Inferior parietal cortex (tissue), 1 donor: ENCODE measurements at regions not wholly inside any gene's neighbourhood (a gene's known extent, or its start where the extent isn't known, plus 50 kb on each side); places are given as distances from the start of the nearest gene placed in this dataset.
A peak's percentile ranks its signal among the peaks of the same experiment; 100 is the strongest.
"Not testable (repeated sequence)": the region's sequence is repeated elsewhere in the genome, so short reads cannot be mapped to it uniquely, and the experiment has no call there.

Experiments used
- DNase-seq: peaks from one replicate; pipeline ENCODE4 v3.0.0-alpha.2; 2016; ENCODE audit errors: extremely low spot score

DNA sequence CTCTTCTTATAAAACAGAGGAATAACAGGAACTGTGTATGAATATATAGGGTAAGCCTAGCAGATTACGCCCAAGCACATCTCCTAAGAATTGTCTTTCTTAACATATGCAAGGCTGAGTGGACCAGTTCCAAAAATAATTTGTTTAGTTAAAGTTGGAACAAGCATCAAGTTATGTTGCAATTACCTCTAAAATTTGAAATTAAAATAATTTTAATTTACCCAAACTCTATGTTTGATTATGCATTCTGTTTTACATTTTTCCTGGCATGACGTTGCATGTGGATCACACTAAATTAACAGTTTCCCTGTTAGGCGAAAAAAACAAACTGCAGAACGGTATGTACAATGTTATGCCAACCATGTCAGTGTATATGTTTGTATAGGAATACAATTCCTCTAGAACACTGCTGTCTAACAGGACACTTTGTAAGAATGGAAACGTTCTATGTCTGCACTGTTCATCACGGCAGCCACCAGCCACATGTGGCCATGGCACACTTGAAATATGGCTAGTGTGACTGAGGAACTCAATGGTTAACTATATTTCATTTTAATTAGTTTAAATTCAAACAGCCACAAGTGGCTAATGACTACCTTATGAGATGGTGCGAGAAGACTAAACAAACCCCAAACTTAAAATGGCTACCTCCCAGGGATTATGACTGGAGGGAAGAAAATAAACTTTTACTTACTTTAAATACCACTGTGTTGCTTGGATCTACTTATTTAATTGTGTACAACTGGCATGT is 281.1 kb upstream of the KLF14 start:
- no peak for DNase-seq

DNA sequence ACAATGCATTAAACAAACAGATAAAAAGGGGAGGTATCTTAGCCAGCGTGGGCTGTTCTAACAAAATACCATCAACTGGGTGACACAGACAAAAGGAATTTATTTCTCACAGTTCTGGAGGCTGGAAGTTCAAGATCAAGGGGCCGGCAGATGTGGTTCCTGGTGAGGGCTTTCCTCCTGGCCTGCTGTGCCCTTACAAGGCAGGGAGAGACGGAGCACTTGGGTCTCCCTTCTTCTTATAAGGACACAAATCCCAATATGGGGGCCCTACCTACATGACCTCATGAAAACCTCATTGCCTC is 281.6 kb upstream of the KLF14 start:
- DNase-seq, result no peak

DNA sequence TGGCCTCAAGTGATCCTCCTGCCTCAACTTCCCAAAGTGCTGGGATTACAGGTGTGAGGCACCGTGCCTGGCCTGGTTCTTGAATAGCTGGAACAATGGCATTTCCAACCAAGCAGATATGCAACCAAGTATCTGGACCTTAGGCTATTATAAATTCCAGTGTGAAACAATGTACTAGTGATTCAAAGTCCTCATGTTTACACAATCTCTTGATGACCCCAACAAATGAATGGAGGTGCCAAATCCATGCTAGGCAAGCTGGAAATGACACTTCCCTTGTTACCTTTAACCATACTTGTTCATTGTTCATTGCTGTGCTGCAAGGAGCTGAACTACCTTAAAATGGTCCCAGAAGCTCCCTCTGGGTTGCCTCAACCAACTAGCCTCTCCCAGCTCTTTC is 282.2 kb upstream of the KLF14 start:
- no peak for DNase-seq

DNA sequence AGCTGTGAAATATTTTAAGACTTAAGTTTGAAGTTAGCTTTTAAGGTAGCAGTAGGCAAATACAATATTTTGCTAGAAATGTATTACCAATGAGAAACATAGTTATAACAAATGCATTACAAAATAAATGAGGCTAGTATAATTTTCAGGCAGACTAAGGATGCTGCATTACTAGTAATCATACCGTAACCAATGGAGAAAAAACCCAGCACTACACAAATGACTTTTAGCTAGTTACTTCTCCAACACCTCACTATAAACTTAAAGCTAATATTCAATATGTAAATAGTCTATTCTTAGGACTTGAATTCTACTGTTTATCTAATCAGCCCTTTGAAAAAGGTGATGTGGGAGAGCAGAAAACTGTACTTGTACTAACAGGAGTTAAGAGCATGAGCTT is 285.3 kb upstream of the KLF14 start:
- no peak for DNase-seq

DNA sequence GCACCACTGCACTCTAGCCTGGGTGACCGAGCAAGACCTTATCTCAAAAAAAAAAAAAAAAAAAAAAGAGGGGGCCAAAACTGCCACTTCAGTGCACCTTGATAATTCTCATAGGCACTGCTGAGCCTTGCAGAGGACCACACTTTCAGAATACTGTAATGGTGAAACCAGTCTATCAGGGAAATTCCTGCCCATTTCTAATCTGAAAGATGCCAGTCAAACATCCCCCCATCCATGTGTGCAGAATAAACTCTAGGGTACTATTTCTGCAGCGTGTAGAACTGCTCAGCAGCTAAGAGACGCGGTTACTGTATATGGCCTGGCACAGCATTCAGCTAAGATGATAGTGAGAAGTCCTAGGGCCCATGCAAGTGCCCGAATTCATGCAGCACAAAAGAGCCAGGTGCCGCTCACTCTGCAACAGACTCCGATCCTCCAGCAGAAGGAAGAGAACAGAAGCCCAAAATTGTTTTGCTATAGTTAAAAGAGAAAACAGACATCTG is 286.8 kb upstream of the KLF14 start:
- no peak for DNase-seq

DNA sequence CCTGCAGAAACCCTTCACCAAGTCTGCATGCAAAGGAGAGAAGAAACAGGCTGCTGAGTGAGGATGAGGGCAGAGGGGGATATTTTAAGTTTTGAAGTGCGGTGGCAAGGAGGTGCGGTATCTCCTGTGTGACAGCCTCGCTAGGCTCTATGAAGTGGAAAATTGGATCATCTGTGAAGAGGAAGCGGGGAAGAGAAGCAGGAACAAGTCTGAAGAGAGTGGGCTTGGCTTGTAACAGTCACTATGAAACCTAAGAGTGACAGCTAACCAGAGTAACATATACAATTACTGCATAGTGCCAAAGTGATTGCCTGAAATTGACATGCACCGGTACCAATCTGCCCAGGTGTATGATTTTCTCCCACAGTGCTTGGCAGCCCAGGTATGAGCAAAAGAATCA is 287.5 kb upstream of the KLF14 start:
- DNase-seq, result no peak

DNA sequence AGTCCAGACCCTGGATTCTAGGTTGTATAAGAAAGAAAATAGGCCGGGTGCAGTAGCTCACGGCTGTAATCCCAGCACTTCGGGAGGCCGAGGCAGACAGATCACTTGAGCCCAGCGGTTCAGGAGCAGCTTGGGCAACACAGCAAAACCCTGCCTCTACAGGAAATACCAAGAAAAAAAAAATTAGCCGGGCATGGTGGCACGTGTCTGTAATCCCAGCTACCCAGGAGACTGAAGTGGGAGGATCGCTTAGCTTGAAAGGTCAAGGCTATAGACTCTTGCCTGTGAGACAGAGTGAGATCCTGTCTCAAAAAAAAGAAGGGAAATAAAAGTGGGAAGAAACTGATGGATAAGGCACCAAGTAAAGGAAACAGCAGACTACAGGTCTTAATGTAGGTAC is 287.9 kb upstream of the KLF14 start:
- DNase-seq, result no peak

DNA sequence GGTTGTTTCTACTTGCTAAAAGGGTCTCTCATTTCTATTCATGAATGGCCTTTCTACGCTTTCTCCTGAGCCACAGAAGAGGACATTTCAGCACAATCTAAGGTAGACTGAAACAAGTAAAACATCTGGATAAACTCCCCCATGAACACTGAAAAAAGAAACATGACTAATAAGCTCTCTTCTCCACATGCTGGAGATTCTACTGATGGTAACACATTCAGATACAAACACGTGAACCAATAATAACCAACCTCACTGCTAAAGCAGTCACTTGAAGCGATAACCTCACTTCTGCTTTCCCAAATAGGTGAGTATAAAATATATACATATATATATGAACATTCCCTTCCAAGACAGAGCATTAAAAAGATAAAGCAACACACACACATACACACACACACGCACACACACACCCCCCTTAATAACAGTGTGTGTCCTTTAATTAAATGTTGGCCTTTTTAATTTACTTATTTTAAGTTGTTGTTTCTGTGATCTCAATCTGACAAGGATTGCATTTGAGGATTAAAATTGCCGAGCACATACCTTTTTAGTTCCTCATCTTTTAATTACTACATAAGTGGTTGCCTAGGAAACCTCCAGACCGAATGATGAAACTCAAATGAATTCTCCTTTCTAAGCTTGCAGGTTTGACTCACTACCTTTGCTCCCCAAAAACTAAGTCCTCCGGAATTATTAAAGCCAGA is 292.4 kb upstream of the KLF14 start:
- no peak for DNase-seq

DNA sequence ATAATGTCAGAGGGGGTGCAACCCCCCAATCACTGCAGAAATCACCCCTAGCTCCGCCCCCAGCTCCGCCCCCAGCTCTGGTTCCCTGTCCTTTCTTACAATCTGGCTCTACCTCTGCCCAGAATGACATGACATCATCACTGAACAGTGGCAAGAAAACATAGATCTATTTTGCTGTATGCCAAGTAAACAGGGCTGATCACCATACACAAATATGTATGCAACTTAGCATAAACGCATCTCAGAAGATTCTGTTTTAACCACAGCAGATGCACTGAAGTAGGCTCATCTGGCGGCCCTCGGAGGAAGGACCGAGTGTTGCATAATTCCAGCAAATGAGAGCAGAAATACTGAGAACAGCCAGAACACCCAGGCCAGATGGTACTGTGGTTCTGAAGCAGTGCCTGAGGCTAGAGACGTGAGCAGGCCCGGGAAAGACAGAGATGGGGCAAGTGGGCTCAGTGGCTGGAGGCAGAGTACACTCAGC is 293.3 kb upstream of the KLF14 start:
- DNase-seq, result peak; percentile 60

DNA sequence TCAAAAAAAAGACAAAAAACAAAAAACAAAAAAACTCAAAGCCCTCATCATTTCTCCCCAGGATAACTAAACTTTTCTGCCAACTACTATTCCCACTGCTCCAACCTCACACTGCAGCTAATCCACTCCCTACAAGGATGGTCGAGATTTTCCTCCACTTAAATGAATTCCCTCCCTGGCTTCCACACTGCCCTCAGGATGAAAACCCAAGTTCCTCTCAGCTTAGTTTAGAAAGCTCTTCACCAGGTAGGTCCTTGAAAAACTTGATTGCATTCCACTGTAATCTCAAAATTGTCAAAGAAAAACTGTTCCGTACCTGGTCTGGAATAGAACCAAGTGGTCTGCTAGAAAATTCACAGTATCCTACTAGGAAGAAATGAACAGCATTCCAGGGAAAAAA is 294.3 kb upstream of the KLF14 start:
- DNase-seq, result no peak

DNA sequence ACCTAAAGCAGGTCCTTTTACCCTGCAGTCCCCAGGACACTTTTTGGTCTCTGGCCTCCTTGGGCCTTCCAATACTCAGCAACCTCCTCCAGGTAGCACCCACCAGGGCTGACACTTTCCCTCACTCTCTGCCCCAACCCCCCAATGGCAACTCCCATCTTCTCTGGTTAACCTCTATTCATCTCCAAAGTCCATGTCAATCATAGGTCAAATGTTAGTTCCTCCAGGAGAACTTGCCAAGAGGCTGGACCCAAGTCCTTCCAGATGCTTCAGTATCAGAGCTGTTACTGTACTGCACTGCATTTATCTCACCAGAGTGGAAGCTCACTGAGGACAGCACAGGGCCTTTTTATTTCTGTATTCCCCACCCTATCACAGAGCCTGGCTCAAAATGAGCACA is 295.0 kb upstream of the KLF14 start:
- no peak for DNase-seq

DNA sequence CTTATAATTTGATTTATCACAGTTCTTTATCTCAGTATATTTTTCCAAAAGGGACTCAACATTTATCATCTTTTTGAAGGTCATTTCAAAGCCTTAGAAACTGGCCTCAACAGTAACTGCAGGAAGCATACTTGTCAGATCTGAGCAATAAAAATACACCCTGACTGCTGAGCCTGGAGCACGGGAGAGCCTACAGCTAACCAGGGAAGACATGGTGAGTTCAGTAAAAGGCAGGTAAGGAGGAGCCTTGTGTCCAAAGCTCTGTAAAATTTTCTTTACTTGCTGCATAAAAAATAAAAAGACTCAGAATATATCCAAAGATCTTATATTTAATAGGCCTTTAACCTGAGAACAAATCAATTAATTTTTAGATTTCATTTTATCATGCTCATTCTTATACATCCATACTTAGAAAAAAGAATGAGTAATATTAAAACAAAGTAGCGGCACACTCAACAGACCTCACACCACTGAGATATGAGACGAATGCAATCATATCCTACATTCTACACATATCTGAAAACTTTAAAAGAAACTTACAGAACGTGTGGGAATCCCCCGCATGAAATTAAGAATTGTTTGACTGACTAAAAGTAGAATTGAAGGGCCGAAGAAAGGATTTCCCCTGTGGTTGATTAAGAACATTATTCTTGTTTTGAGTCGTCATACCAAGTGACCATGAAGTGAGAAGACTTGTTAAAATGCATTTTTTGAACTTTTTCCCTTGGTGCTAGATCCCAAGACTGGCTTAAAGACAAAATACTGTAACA is 296.4 kb upstream of the MKLN1 start:
- DNase-seq, result no peak

DNA sequence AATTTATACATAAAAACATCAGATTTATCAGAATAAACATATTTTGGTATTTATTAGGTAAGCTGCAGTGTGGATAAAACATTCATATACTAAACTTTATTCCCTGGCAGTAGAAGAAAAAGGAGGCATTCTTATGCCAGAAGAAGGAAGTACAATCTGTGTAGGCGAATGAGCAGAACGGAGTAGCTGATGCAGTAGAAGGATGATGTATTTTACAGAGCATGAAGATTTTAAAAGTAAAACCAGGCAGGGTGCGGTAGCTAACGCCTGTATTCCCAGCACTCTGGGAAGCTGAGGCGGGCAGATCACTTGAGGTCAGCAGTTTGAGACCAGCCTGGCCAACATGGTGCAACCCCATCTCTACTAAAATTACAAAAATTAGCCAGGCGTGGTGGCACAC is 294.9 kb upstream of the MKLN1 start:
- no peak for DNase-seq

DNA sequence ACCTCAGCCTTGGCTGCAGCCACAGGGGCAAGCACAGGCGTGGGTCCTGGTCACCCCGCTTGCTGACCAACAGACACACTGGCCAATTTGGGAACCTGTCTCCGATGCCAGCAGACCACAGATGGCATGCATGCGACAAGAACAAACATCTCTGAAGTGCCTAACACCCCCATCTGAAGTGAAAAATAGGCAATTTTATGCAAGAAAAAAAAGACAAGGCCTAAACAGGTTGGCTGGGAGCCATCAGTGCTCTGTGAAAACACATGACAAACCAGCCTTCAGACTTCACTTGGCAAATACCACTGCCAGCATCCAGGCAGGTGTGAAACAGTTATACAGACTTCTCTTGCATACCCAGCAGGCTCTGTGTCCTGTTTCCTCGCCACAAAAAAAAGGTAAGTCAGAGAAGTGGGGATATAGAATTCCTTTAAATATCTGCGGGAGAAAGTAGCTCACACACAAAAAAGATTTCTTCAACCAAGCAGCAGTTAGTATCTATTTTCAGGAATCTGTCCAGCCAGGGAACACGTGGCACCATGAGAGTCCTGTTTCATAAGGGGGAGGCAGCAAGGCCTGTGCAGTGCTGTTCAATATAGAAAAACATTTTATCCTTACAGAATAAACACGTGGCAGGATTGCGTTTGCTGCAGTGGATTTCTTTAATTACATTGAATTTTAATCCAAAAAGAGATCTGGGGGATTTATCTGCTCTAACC is 293.4 kb upstream of the MKLN1 start:
- DNase-seq, result peak; percentile 78

DNA sequence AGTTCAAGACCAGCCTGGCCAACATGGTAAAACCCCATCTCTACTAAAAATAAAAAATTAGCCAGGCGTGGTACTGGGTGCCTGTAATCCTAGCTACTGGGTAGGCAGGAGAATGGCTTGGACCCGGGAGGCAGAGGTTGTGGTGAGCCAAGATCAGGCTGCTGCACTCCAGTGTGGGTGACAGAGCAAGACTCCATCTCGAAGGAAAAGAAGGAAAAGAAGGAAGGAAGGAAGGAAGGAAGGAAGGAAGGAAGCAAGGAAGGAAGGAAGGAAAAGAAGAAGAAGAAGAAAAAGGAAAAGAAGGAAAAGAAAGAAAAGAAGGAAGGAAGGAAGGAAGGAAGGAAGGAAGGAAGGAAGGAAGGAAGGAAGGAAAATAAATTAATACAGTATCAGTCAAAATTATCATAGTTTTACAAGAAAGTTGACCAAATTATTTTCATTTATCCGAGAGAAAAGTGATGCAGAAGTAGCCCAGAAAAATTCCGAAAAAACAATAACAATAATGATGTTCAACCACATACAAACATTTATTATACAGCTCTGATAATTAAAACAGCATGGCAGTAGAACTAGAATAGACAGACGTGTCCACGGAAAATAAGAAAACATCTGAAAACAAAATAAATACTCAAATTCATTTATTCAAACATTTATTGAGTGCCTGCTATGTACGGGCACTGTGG is 292.4 kb upstream of the MKLN1 start:
- no peak for DNase-seq

DNA sequence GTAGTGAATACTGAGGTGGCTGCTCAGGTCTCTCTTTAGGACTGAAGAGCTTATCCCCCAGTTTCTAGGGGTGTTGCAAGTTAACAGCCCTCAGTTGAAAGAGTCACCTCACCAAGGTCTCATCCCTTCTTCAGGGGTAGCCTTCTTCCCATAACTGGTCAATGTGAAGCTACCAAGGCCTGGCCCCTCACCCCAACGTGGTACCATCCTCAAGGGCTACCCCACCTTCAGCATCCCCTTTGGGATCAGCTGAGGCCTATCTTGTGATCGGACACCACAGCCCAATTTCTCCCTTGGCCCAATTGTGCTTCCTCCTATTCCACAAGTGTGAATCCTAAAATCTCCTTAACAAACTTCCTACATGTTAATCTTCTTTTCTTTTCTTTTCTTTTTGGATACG is 289.5 kb upstream of the MKLN1 start:
- no peak for DNase-seq

DNA sequence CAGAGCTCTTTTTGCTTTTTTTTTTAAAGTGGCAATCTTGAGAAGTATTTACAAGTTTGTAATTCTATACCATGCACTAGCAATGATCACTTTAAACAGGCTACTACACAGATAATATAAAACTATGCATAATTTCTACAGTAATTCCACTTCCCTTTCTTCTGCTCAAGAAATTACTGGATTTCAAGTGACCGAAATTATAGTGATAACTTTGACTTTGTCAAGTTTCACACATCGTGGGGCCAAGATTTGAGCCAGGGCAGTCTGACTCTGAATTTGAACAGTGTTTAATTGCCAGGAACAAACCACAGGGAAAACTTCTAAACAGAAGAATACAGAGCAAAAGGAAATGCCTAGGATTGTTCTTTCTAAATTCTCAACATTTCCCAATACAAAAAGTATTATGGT is 288.3 kb upstream of the MKLN1 start:
- DNase-seq, result no peak

DNA sequence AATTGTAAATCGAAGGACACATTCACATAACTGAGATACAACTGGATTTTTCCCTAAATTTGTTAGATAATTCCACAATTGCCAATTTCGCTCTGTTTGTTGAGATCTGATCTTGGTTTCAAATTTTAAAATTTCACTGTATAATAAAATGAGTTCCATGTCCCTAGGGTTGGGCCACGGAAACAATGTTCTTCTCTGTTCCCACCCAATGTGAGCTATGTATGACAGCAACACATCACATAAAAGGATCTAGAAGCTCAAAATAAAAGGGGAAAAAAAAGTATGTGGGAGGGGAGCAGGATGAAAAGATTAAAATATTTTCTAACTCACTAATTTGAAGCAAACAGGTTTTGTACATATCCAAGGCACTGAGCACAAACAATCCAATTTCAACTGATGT is 287.8 kb upstream of the MKLN1 start:
- DNase-seq, result no peak

DNA sequence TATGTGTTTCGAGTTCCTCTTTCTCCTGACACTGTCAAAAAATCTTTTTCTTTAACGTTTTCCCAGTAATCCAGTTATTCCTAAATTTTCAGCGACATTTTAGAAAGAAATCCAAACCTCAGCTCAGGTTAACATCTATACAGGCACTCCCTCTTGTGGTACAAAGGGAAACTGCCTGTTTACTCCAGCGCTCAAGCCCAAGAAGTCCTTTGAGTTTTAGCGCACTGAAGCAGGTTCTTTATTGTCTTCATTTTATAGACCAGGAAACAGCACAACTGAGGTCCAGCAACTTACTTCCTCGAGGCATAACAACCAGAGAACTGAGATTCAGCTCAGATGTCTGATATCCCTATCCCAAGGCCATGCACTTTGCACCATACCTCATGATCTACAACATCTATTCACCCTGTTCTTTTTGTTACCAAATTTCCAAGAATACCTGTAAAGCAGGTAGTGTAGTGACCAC is 287.2 kb upstream of the MKLN1 start:
- peak; percentile 87 for DNase-seq

DNA sequence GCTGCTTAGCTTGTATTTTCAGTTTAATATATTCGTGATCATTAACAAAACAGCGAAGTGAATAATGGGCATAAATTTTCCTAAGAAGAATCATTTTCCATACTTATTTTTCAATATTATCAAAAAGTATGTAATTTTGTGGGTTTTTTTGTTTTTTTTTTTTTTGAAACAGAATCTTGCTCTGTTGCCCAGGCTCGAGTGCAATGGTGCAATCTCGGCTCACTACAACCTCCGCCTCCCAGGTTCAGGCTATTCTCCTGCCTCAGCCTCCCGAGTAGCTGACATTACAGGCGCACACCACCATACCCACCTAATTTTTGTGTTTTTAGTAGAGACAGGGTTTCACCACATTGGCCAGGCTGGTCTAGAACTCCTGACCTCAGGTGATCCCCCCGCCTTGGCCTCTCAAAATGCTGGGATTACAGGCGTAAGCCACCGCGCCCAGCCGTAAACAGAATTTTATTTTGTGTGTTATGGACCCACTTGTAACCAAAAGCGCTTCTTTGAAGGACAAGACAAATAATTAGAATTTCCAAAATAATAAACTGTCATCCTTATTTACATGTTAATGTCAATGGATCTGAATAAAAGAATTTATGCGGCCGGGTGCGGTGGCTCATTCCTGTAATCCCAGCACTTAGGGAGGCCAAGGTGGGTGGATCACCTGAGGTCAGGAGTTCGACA is 286.5 kb upstream of the MKLN1 start:
- not testable (repeated sequence) for DNase-seq
